ENCODE measurements at regions not wholly inside any gene's neighbourhood (a gene's known extent, or its start where the extent isn't known, plus 50 kb on each side); places are given as distances from the start of the nearest gene placed in this dataset.
"Not testable (repeated sequence)": the region's sequence is repeated elsewhere in the genome, so short reads cannot be mapped to it uniquely, and the experiment has no call there.

- CTCF ChIA-PET: not testable (repeated sequence)
Observed at GRCh38 chr4:189722324-189723003, 218.2 kb upstream of the FRG1 start.

GRCh38 chr4:189727982-189728638 lies 212.6 kb upstream of the FRG1 start:
- peaks cover 11% of the 10 kb centered on the region for H3K9me3 Mint-ChIP-seq (ENCODE audit: low read depth, unreplicated experiment)
- CTCF ChIA-PET; DNase-seq; intact Hi-C loops (cut with micrococcal nuclease; ENCODE audit: unreplicated experiment); H3K36me3 Mint-ChIP-seq (ENCODE audit: insufficient read depth, unreplicated experiment); H3K27ac Mint-ChIP-seq (ENCODE audit: unreplicated experiment); H3K4me1 Mint-ChIP-seq (ENCODE audit: low read depth, unreplicated experiment); H3K27me3 Mint-ChIP-seq (ENCODE audit: unreplicated experiment); H3K4me3 Mint-ChIP-seq (ENCODE audit: low read depth, unreplicated experiment); BruUV-seq (replicated peaks): not testable (repeated sequence)

More at GRCh38 chr4:189722324-189723003, 218.2 kb upstream of the FRG1 start:
- H3K27ac Mint-ChIP-seq (ENCODE audit: unreplicated experiment); BruUV-seq (replicated peaks); DNase-seq; H3K4me3 Mint-ChIP-seq (ENCODE audit: low read depth, unreplicated experiment); H3K27me3 Mint-ChIP-seq (ENCODE audit: unreplicated experiment); H3K36me3 Mint-ChIP-seq (ENCODE audit: insufficient read depth, unreplicated experiment); H3K4me1 Mint-ChIP-seq (ENCODE audit: low read depth, unreplicated experiment); intact Hi-C loops (cut with micrococcal nuclease; ENCODE audit: unreplicated experiment): not testable (repeated sequence)
- H3K9me3 Mint-ChIP-seq (ENCODE audit: low read depth, unreplicated experiment): peaks cover 12% of the 10 kb centered on the region

- H3K36me3 Mint-ChIP-seq (ENCODE audit: insufficient read depth, unreplicated experiment); BruUV-seq (replicated peaks); CTCF ChIA-PET: not testable (repeated sequence)
Observed at GRCh38 chr4:189731989-189732388, 208.7 kb upstream of the FRG1 start.

GRCh38 chr4:189733507-189733906 lies 207.2 kb upstream of the FRG1 start:
- peaks cover 16% of the 10 kb centered on the region for H3K9me3 Mint-ChIP-seq (ENCODE audit: low read depth, unreplicated experiment)
- H3K4me1 Mint-ChIP-seq (ENCODE audit: low read depth, unreplicated experiment); H3K36me3 Mint-ChIP-seq (ENCODE audit: insufficient read depth, unreplicated experiment); BruUV-seq (replicated peaks); H3K4me3 Mint-ChIP-seq (ENCODE audit: low read depth, unreplicated experiment); DNase-seq; H3K27ac Mint-ChIP-seq (ENCODE audit: unreplicated experiment); intact Hi-C loops (cut with micrococcal nuclease; ENCODE audit: unreplicated experiment); CTCF ChIA-PET; H3K27me3 Mint-ChIP-seq (ENCODE audit: unreplicated experiment): not testable (repeated sequence)

More at GRCh38 chr4:189731989-189732388, 208.7 kb upstream of the FRG1 start:
- H3K27ac Mint-ChIP-seq (ENCODE audit: unreplicated experiment); H3K27me3 Mint-ChIP-seq (ENCODE audit: unreplicated experiment); intact Hi-C loops (cut with micrococcal nuclease; ENCODE audit: unreplicated experiment); DNase-seq; H3K4me1 Mint-ChIP-seq (ENCODE audit: low read depth, unreplicated experiment); H3K4me3 Mint-ChIP-seq (ENCODE audit: low read depth, unreplicated experiment): not testable (repeated sequence)
- H3K9me3 Mint-ChIP-seq (ENCODE audit: low read depth, unreplicated experiment): peaks cover 16% of the 10 kb centered on the region

GRCh38 chr4:189734648-189735267 lies 205.9 kb upstream of the FRG1 start:
- H3K36me3 Mint-ChIP-seq (ENCODE audit: insufficient read depth, unreplicated experiment); DNase-seq; H3K4me1 Mint-ChIP-seq (ENCODE audit: low read depth, unreplicated experiment); H3K4me3 Mint-ChIP-seq (ENCODE audit: low read depth, unreplicated experiment); H3K27ac Mint-ChIP-seq (ENCODE audit: unreplicated experiment); CTCF ChIA-PET; H3K27me3 Mint-ChIP-seq (ENCODE audit: unreplicated experiment); intact Hi-C loops (cut with micrococcal nuclease; ENCODE audit: unreplicated experiment); BruUV-seq (replicated peaks): not testable (repeated sequence)
- H3K9me3 Mint-ChIP-seq (ENCODE audit: low read depth, unreplicated experiment): peaks cover 18% of the 10 kb centered on the region

- H3K4me1 Mint-ChIP-seq (ENCODE audit: low read depth, unreplicated experiment); H3K4me3 Mint-ChIP-seq (ENCODE audit: low read depth, unreplicated experiment); intact Hi-C loops (cut with micrococcal nuclease; ENCODE audit: unreplicated experiment); H3K36me3 Mint-ChIP-seq (ENCODE audit: insufficient read depth, unreplicated experiment); CTCF ChIA-PET; BruUV-seq (replicated peaks); DNase-seq; H3K27ac Mint-ChIP-seq (ENCODE audit: unreplicated experiment); H3K27me3 Mint-ChIP-seq (ENCODE audit: unreplicated experiment): not testable (repeated sequence)
- H3K9me3 Mint-ChIP-seq (ENCODE audit: low read depth, unreplicated experiment): peaks cover 18% of the 10 kb centered on the region
Observed at GRCh38 chr4:189736656-189737055, 204.0 kb upstream of the FRG1 start.

- BruUV-seq (replicated peaks); DNase-seq; H3K27me3 Mint-ChIP-seq (ENCODE audit: unreplicated experiment); H3K4me1 Mint-ChIP-seq (ENCODE audit: low read depth, unreplicated experiment); H3K9me3 Mint-ChIP-seq (ENCODE audit: low read depth, unreplicated experiment); H3K36me3 Mint-ChIP-seq (ENCODE audit: insufficient read depth, unreplicated experiment); intact Hi-C loops (cut with micrococcal nuclease; ENCODE audit: unreplicated experiment); H3K27ac Mint-ChIP-seq (ENCODE audit: unreplicated experiment); H3K4me3 Mint-ChIP-seq (ENCODE audit: low read depth, unreplicated experiment); CTCF ChIA-PET: not testable (repeated sequence)
Observed at GRCh38 chr4:189740118-189740517, 200.6 kb upstream of the FRG1 start.
